Left lobe of liver (tissue), 2 donors: ENCODE measurements at regions not wholly inside any gene's neighbourhood (a gene's known extent, or its start where the extent isn't known, plus 50 kb on each side); places are given as distances from the start of the nearest gene placed in this dataset.

Experiments
- ATAC-seq: fragments of 200-7000 bp; cut with Tn5 transposase; one replicate; pipeline ENCODE4 v1.9.1; 2020; ENCODE audit warnings: mild to moderate bottlenecking, moderate library complexity
- DNase-seq: peaks from one replicate; pipeline ENCODE4 v3.0.0-alpha.2; 2020; ENCODE audit warnings: low spot score
- donor health status: DM: no; HTN: no; CAD: no; lungs with moderate emphysema.
- donor health status: DM: no; HTN: yes; CAD: no.

GRCh38 chr1:81351864-81352263, 448.9 kb upstream of the ADGRL2 start:
- ATAC-seq (no peak), DNase-seq (no peak)

GRCh38 chr1:81349194-81349965, 451.4 kb upstream of the ADGRL2 start:
- DNase-seq: no peak

GRCh38 chr1:81345110-81345509, 455.6 kb upstream of the ADGRL2 start:
- DNase-seq: no peak
- ATAC-seq: no peak

More at GRCh38 chr1:81349194-81349965, 451.4 kb upstream of the ADGRL2 start:
- ATAC-seq: no peak

- ATAC-seq: no peak
- no peak for DNase-seq
These were observed 460.5 kb upstream of the ADGRL2 start for GRCh38 chr1:81340239-81340638.

GRCh38 chr1:81337226-81337625, 463.5 kb upstream of the ADGRL2 start:
- ATAC-seq (no peak), DNase-seq (no peak)

GRCh38 chr1:81335876-81336275, 464.9 kb upstream of the ADGRL2 start:
- ATAC-seq (no peak), DNase-seq (no peak)

- no peak for ATAC-seq
- DNase-seq: no peak
These were observed 470.2 kb upstream of the ADGRL2 start for GRCh38 chr1:81330521-81330920.

- no peak for ATAC-seq
These were observed 470.6 kb upstream of the ADGRL2 start for GRCh38 chr1:81330111-81330510.

GRCh38 chr1:81329041-81329440, 471.7 kb upstream of the ADGRL2 start:
- DNase-seq (no peak), ATAC-seq (no peak)

More at GRCh38 chr1:81330111-81330510, 470.6 kb upstream of the ADGRL2 start:
- DNase-seq: no peak

GRCh38 chr1:81327743-81328142, 473.0 kb upstream of the ADGRL2 start:
- ATAC-seq (no peak), DNase-seq (no peak)

- no peak for DNase-seq
- no peak for ATAC-seq
These were observed 473.5 kb upstream of the ADGRL2 start for GRCh38 chr1:81327103-81327710.

- DNase-seq (no peak), ATAC-seq (no peak)
These were observed 474.5 kb upstream of the ADGRL2 start for GRCh38 chr1:81326212-81326611.

- ATAC-seq: no peak
- DNase-seq: no peak
These were observed 475.3 kb upstream of the ADGRL2 start for GRCh38 chr1:81325397-81325796.

GRCh38 chr1:81323862-81324261, 476.9 kb upstream of the ADGRL2 start:
- DNase-seq: no peak
- no peak for ATAC-seq

- no peak for ATAC-seq
These were observed 483.5 kb upstream of the ADGRL2 start for GRCh38 chr1:81317191-81317590.

GRCh38 chr1:81314513-81315233, 486.1 kb upstream of the ADGRL2 start:
- ATAC-seq: peak; percentile 31
- no peak for DNase-seq

More at GRCh38 chr1:81317191-81317590, 483.5 kb upstream of the ADGRL2 start:
- DNase-seq: no peak

GRCh38 chr1:81313289-81313688, 487.4 kb upstream of the ADGRL2 start:
- DNase-seq (no peak), ATAC-seq (no peak)

- ATAC-seq: no peak
- DNase-seq: no peak
These were observed 488.4 kb upstream of the ADGRL2 start for GRCh38 chr1:81312272-81312754.

GRCh38 chr1:81310250-81310649, 490.5 kb upstream of the ADGRL2 start:
- no peak for ATAC-seq
- DNase-seq: no peak

- ATAC-seq (no peak), DNase-seq (no peak)
These were observed 492.5 kb upstream of the ADGRL2 start for GRCh38 chr1:81308191-81308590.

GRCh38 chr1:81307786-81308185, 492.9 kb upstream of the ADGRL2 start:
- DNase-seq: no peak
- no peak for ATAC-seq

GRCh38 chr1:81305997-81306452, 494.7 kb upstream of the ADGRL2 start:
- peak; percentile 95 for ATAC-seq
- DNase-seq: no peak
